Activated T-cell treated with anti-CD3 and anti-CD28 coated beads, Interleukin-2, amount 50 U/mL, for 24 hours (primary cell): ENCODE measurements at regions not wholly inside any gene's neighbourhood (a gene's known extent, or its start where the extent isn't known, plus 50 kb on each side); places are given as distances from the start of the nearest gene placed in this dataset.
"Not testable (repeated sequence)": the region's sequence is repeated elsewhere in the genome, so short reads cannot be mapped to it uniquely, and the experiment has no call there.

Experiments
- DNase-seq: peaks from one replicate; pipeline ENCODE4 v3.0.0-alpha.2; 2020
- H3K27ac Mint-ChIP-seq: 2 replicates; pipeline ENCODE4 v1.8.0; 2020; ENCODE audit warnings: mild to moderate bottlenecking, mixed read lengths
- H3K27me3 Mint-ChIP-seq: 2 replicates; pipeline ENCODE4 v1.8.0; 2020; ENCODE audit warnings: mixed read lengths
- H3K36me3 Mint-ChIP-seq: 2 replicates; pipeline ENCODE4 v1.8.0; 2020; ENCODE audit warnings: low read depth, mixed read lengths
- H3K4me1 Mint-ChIP-seq: 2 replicates; pipeline ENCODE4 v1.8.0; 2020; ENCODE audit warnings: low read depth, mixed read lengths
- H3K4me3 Mint-ChIP-seq: 2 replicates; pipeline ENCODE4 v1.8.0; 2020; ENCODE audit warnings: mild to moderate bottlenecking, moderate library complexity, mixed read lengths
- H3K9me3 Mint-ChIP-seq: 2 replicates; pipeline ENCODE4 v1.8.0; 2020; ENCODE audit warnings: mixed read lengths

- H3K4me3 Mint-ChIP-seq, result no peak overlapping the region
- H3K36me3 Mint-ChIP-seq, result no peaks in the 10 kb centered on the region
- H3K9me3 Mint-ChIP-seq, result peaks cover 1% of the 10 kb centered on the region
- H3K4me1 Mint-ChIP-seq, result no peaks in the 10 kb centered on the region
- H3K27ac Mint-ChIP-seq, result no peak overlapping the region
- H3K27me3 Mint-ChIP-seq, result no peaks in the 10 kb centered on the region
- no peak for DNase-seq
Measured at GRCh38 chr11:128146926-128147605, 440.3 kb downstream of the ETS1 start.

GRCh38 chr11:128140293-128140692 is 447.1 kb downstream of the ETS1 start:
- H3K36me3 Mint-ChIP-seq, result not testable (repeated sequence)

GRCh38 chr11:128135451-128135850 is 451.9 kb downstream of the ETS1 start:
- H3K36me3 Mint-ChIP-seq, result no peaks in the 10 kb centered on the region
- H3K27ac Mint-ChIP-seq, result no peak overlapping the region

More at GRCh38 chr11:128140293-128140692, 447.1 kb downstream of the ETS1 start:
- H3K4me1 Mint-ChIP-seq, DNase-seq, H3K27me3 Mint-ChIP-seq, H3K27ac Mint-ChIP-seq, H3K9me3 Mint-ChIP-seq, H3K4me3 Mint-ChIP-seq: not testable (repeated sequence)

GRCh38 chr11:128133501-128133900 is 453.9 kb downstream of the ETS1 start:
- no peaks in the 10 kb centered on the region for H3K9me3 Mint-ChIP-seq
- DNase-seq, result no peak
- H3K27ac Mint-ChIP-seq, result no peak overlapping the region
- no peaks in the 10 kb centered on the region for H3K36me3 Mint-ChIP-seq
- no peaks in the 10 kb centered on the region for H3K27me3 Mint-ChIP-seq
- H3K4me3 Mint-ChIP-seq, result no peak overlapping the region
- no peaks in the 10 kb centered on the region for H3K4me1 Mint-ChIP-seq

More at GRCh38 chr11:128135451-128135850, 451.9 kb downstream of the ETS1 start:
- Mint-ChIP-seq H3K27me3 (no peaks in the 10 kb centered on the region), H3K4me1 (peaks cover 7% of the 10 kb centered on the region), H3K4me3 (no peak overlapping the region), H3K9me3 (no peaks in the 10 kb centered on the region)
- DNase-seq, result no peak

DNA sequence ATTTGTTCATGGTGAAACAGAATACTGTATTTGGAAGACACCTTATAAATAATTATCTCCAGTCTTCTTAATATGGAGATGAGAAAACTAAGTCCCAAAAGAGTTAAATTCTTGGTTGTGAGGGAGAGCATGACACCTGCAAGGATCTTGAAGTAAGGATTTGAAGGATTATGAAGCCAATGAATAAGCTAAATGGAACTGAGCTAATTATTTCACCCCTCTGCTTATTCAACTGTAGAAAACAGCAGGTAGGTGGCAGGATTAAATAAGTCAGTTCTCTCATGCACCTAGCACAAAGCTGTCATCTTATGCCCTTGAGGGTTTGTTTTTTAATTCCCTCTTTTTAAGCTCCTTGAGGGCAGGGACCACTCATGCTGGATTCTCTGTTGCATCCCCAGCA is 457.3 kb downstream of the ETS1 start:
- no peak overlapping the region for H3K27ac Mint-ChIP-seq
- no peaks in the 10 kb centered on the region for H3K36me3 Mint-ChIP-seq

DNA sequence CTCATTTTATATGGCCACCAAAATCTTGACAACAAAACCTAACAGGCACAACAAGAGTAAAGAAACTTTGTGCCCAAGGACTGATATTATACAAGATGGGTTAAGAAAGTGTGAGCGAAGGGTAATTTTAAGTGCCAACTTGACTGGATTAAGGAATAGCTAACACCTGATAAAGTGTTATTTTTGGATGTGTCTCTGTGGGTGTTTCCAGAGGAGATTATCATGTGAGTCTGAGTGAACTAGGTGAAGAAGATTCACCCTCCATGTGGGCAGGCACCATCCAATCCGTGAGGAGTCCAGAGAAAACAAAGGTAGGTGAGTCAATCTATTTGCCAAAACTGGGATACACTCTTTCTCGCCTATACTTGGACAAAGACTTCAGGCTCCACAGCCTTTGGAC is 461.6 kb downstream of the ETS1 start:
- no peaks in the 10 kb centered on the region for H3K27me3 Mint-ChIP-seq
- DNase-seq, result no peak
- H3K36me3 Mint-ChIP-seq, result no peaks in the 10 kb centered on the region
- no peak overlapping the region for H3K27ac Mint-ChIP-seq
- H3K4me1 Mint-ChIP-seq, result no peaks in the 10 kb centered on the region
- H3K4me3 Mint-ChIP-seq, result no peak overlapping the region
- H3K9me3 Mint-ChIP-seq, result no peaks in the 10 kb centered on the region

More for the DNA sequence above, 457.3 kb downstream of the ETS1 start:
- Mint-ChIP-seq H3K4me3 (no peak overlapping the region), H3K9me3 (no peaks in the 10 kb centered on the region), H3K27me3 (no peaks in the 10 kb centered on the region), H3K4me1 (no peaks in the 10 kb centered on the region)
- no peak for DNase-seq

- H3K4me1 Mint-ChIP-seq, result no peaks in the 10 kb centered on the region
- no peak for DNase-seq
- H3K9me3 Mint-ChIP-seq, result peaks cover 3% of the 10 kb centered on the region
- no peak overlapping the region for H3K4me3 Mint-ChIP-seq
- H3K27ac Mint-ChIP-seq, result no peak overlapping the region
- H3K27me3 Mint-ChIP-seq, result no peaks in the 10 kb centered on the region
- H3K36me3 Mint-ChIP-seq, result no peaks in the 10 kb centered on the region
Measured at GRCh38 chr11:128116885-128117284, 470.5 kb downstream of the ETS1 start.

DNA sequence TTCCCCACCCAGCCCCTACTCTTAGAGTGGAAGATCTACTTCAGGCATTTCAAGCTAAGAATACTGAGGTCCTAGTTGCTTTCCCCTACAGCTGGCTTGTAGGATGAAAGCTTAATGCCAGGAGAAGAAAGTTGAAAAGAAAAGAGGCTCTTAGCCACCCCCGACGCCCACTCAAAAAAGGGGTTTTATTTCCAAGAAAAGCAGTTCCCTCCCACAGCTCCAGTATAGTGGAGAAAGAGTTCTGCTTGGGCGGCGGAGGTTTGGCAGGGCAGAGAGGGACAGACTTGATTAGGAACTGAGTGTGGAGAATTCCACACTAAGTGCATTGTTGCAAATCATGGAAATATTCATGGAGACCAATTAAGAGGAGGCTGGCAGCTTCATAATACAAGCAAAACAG is 470.9 kb downstream of the ETS1 start:
- DNase-seq, result no peak
- Mint-ChIP-seq H3K9me3 (peaks cover 3% of the 10 kb centered on the region), H3K4me1 (no peaks in the 10 kb centered on the region), H3K27ac (no peak overlapping the region), H3K36me3 (no peaks in the 10 kb centered on the region), H3K27me3 (no peaks in the 10 kb centered on the region), H3K4me3 (no peak overlapping the region)

DNA sequence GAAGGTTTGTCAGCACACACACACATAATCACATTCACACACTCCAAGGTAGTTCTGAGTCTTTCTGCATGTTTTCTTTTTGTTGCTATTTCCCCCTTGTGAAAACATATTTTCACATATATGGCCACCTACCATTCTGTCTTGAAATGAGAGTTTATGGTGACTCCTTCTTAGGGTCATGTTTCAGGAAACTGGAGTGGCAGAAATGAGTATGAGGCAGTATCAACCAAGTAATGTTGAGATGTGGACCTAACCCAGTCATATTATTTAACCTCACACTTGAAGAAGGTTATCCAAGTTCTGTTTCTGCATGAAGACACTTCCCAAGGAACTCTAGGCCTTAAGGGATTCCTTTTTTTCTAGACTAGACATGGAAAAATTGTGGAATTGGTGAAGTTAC is 481.4 kb downstream of the ETS1 start:
- no peaks in the 10 kb centered on the region for H3K27me3 Mint-ChIP-seq
- no peaks in the 10 kb centered on the region for H3K36me3 Mint-ChIP-seq
- H3K9me3 Mint-ChIP-seq, result no peaks in the 10 kb centered on the region
- H3K4me3 Mint-ChIP-seq, result no peak overlapping the region
- DNase-seq, result no peak
- H3K4me1 Mint-ChIP-seq, result peaks cover 40% of the 10 kb centered on the region
- H3K27ac Mint-ChIP-seq, result peak overlapping the region; percentile 28

- peaks cover 40% of the 10 kb centered on the region for H3K4me1 Mint-ChIP-seq
Measured at GRCh38 chr11:128105511-128105910, 481.8 kb downstream of the ETS1 start.

DNA sequence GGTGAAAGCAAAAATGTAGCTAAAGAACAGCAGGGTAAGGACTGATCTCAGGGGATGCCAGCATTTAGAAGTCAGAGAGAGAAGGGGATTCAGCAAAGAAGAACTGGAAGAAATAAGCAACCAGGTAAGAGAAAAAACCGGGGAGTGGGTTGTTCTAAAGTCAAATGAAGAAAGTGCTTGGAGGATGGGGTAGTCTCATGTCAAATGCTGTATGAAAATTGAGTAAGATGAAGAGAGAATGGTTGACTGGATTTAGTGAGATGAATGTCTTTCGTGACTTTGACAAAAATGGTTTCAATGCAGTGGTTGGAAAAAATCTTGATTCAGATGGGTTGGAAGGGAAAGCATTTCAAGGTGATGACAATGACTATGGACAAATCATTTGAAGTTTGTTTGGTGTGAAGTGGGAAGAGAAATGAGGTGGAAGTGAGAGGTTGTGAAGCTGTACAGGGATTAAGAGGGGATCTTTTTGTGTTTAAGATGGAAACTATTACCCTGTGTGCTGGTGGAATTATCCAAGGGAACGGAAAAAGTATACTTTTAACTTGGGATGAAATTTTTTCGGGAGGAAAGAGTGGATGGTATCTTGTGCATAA is 484.0 kb downstream of the ETS1 start:
- no peak for DNase-seq
- Mint-ChIP-seq H3K4me1 (peaks cover 47% of the 10 kb centered on the region), H3K27ac (peak overlapping the region; percentile 84), H3K4me3 (no peak overlapping the region), H3K27me3 (no peaks in the 10 kb centered on the region), H3K9me3 (no peaks in the 10 kb centered on the region), H3K36me3 (no peaks in the 10 kb centered on the region)

More at GRCh38 chr11:128105511-128105910, 481.8 kb downstream of the ETS1 start:
- Mint-ChIP-seq H3K27ac (peak overlapping the region; percentile 28), H3K36me3 (no peaks in the 10 kb centered on the region), H3K4me3 (no peak overlapping the region), H3K27me3 (no peaks in the 10 kb centered on the region), H3K9me3 (no peaks in the 10 kb centered on the region)
- DNase-seq, result no peak

DNA sequence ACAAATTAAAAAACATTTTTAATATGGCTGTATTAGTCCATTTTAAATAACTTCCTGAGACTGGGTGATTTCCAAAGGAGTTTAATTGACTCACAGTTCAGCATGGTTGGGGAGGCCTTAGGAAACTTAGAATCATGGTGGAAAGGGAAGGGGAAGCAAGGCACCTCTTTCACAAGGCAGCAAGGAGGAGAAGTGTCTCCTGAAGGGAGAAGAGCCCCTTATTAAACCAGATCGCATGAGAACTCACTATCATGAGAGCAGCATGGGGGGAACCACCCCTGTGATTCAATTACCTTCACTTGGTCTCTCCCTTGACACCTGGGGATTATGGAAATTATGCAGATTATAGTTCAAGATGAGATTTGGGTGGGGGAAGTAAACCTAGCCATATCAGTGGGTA is 488.6 kb downstream of the ETS1 start:
- peak overlapping the region; percentile 86 for H3K27ac Mint-ChIP-seq
- H3K9me3 Mint-ChIP-seq, result peaks cover 2% of the 10 kb centered on the region
- no peak for DNase-seq

DNA sequence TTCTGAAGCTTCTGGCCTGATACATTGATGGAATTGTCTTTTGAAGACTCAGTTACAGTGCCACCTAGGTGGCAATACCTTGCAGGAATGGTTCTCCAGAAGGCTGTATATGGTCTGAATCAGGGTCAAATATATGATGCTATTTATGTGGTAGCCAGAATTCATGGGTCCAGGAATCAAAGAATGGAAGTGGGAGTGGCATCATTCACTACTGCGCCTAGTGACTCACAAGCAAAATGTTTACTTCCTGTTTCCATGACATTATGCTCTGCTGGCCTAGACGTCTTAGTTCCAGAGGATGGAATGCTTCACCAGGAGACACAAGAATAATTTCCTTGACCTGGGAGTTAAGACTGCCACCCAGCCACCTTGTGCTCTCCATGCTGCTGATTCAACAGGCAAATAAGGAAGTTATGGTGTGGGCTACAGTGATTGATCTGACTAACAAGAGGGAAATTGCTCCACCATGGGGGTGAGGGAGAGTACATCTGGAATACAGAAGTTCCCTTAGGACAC is 491.8 kb downstream of the ETS1 start:
- no peak overlapping the region for H3K27ac Mint-ChIP-seq
- H3K36me3 Mint-ChIP-seq, result no peaks in the 10 kb centered on the region
- peaks cover 31% of the 10 kb centered on the region for H3K4me1 Mint-ChIP-seq
- H3K4me3 Mint-ChIP-seq, result no peak overlapping the region
- no peak for DNase-seq
- H3K9me3 Mint-ChIP-seq, result peaks cover 2% of the 10 kb centered on the region
- no peaks in the 10 kb centered on the region for H3K27me3 Mint-ChIP-seq

More for the DNA sequence above, 488.6 kb downstream of the ETS1 start:
- H3K4me1 Mint-ChIP-seq, result peaks cover 42% of the 10 kb centered on the region
- no peaks in the 10 kb centered on the region for H3K36me3 Mint-ChIP-seq
- no peak overlapping the region for H3K4me3 Mint-ChIP-seq
- H3K27me3 Mint-ChIP-seq, result no peaks in the 10 kb centered on the region

DNA sequence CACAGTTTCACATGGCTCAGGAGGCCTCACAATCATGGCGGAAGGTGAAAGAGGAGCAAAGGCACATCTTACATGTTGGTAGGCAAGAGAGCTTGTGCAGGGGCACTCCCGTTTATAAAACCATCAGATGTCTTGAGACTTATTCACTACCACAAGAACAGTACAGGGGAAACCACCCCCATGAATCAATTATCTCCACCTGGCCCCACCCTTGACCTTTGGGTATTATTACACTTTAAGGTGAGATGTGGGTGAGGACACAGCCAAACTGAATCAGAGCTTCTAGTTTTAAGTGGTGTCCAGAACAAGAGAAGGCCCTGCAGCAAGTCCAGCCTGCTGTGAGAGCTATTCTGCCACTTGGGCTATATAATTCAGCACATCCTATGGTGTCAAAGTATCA is 493.7 kb downstream of the ETS1 start:
- peaks cover 21% of the 10 kb centered on the region for H3K4me1 Mint-ChIP-seq
- H3K4me3 Mint-ChIP-seq, result no peak overlapping the region
- no peak for DNase-seq
- no peak overlapping the region for H3K27ac Mint-ChIP-seq
- no peaks in the 10 kb centered on the region for H3K27me3 Mint-ChIP-seq
- no peaks in the 10 kb centered on the region for H3K36me3 Mint-ChIP-seq
- peaks cover 6% of the 10 kb centered on the region for H3K9me3 Mint-ChIP-seq

DNA sequence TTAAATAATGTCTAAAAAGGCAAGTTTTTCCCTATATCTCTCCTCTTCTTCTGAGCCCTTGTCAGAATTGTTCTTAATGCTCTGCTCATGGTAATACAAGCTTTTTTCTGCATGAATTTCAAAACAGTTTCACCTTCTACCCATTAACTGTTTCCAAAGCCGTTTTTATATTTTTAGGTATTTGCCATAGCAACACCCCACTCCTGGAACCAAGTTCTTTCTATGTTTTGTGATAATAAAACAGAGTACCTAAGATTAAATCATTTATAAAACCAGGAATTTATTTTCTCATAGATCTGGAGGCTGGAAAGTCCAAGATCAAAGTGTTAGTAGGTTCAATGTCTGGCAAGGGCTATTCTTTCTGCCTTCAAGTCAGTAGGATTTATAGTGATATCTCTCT is 497.4 kb downstream of the ETS1 start:
- no peaks in the 10 kb centered on the region for H3K36me3 Mint-ChIP-seq
- no peak for DNase-seq
- no peak overlapping the region for H3K27ac Mint-ChIP-seq
- peaks cover 30% of the 10 kb centered on the region for H3K4me1 Mint-ChIP-seq
- H3K4me3 Mint-ChIP-seq, result no peak overlapping the region
- H3K27me3 Mint-ChIP-seq, result no peaks in the 10 kb centered on the region
- H3K9me3 Mint-ChIP-seq, result peaks cover 6% of the 10 kb centered on the region
